ENCODE measurements at regions not wholly inside any gene's neighbourhood (a gene's known extent, or its start where the extent isn't known, plus 50 kb on each side); places are given as distances from the start of the nearest gene placed in this dataset.

- H3K4me3 ChIP-seq (ENCODE audit: low read length): no peak overlapping the region
- H2AFZ ChIP-seq (ENCODE audit: low read length): no peak overlapping the region
- H3K36me3 ChIP-seq (ENCODE audit: low read depth, low read length): no peaks in the 10 kb centered on the region
- TF ChIP-seq EZH2phosphoT487 (IDR thresholded peaks at IDR 0.05; ENCODE audit: borderline replicate concordance, low read length): no peak
- no peak for TF ChIP-seq CTCF (conservative IDR thresholded peaks at IDR 0.05; ENCODE audit: low read depth, low read length)
- TF ChIP-seq EZH2 (IDR thresholded peaks at IDR 0.05; ENCODE audit: low read length, unreplicated experiment): no peak
- H3K4me1 ChIP-seq (ENCODE audit: insufficient read depth, low read length): no peaks in the 10 kb centered on the region
- no TSS peak for BruUV-seq (replicated peaks)
- no peaks in the 10 kb centered on the region for H3F3A ChIP-seq (ENCODE audit: low read length, unreplicated experiment)
- H3K9ac ChIP-seq (ENCODE audit: low read length): no peak overlapping the region
- H4K20me1 ChIP-seq (ENCODE audit: low read length): no peaks in the 10 kb centered on the region
- H3K79me2 ChIP-seq (ENCODE audit: low read length): no peaks in the 10 kb centered on the region
- DNase-seq (no peak), ATAC-seq (no peak)
- H3K9me3 ChIP-seq (ENCODE audit: low read length): no peaks in the 10 kb centered on the region
- no peak overlapping the region for H3K27ac ChIP-seq (ENCODE audit: low read length)
- ChIA-PET CTCF (interaction anchor here (0.7 kb wide), 1 partner anchor 1696 kb away, joined by 3 read pairs; no protein-coding TSS in a partner anchor), POLR2A (ENCODE audit: unreplicated experiment) (no interaction called here)
- H3K9me2 ChIP-seq (replicated peaks; ENCODE audit: low read length): no peaks in the 10 kb centered on the region
- no peak overlapping the region for H3K4me2 ChIP-seq (ENCODE audit: low read length)
- intact Hi-C loops (cut with micrococcal nuclease): no loop called here
- H3K27me3 ChIP-seq (ENCODE audit: low read length): no peaks in the 10 kb centered on the region
These were observed 92.9 kb downstream of the ALG10B start for GRCh38 chr12:38409511-38409910.

- ATAC-seq (no peak), DNase-seq (no peak)
- Histone ChIP-seq H3K27ac (ENCODE audit: low read length) (no peak overlapping the region), H3K4me1 (ENCODE audit: insufficient read depth, low read length) (no peaks in the 10 kb centered on the region), H2AFZ (ENCODE audit: low read length) (no peak overlapping the region), H3F3A (ENCODE audit: low read length, unreplicated experiment) (no peaks in the 10 kb centered on the region), H3K9ac (ENCODE audit: low read length) (no peak overlapping the region), H3K36me3 (ENCODE audit: low read depth, low read length) (no peaks in the 10 kb centered on the region), H3K9me3 (ENCODE audit: low read length) (no peaks in the 10 kb centered on the region), H3K27me3 (ENCODE audit: low read length) (no peaks in the 10 kb centered on the region), H3K79me2 (ENCODE audit: low read length) (no peaks in the 10 kb centered on the region), H3K9me2 (replicated peaks; ENCODE audit: low read length) (no peaks in the 10 kb centered on the region), H4K20me1 (ENCODE audit: low read length) (no peaks in the 10 kb centered on the region), H3K4me2 (ENCODE audit: low read length) (no peak overlapping the region), H3K4me3 (ENCODE audit: low read length) (no peak overlapping the region)
- intact Hi-C loops (cut with micrococcal nuclease): no loop called here
- ChIA-PET POLR2A (ENCODE audit: unreplicated experiment) (no interaction called here), CTCF (no interaction called here)
- no peak for TF ChIP-seq EZH2phosphoT487 (IDR thresholded peaks at IDR 0.05; ENCODE audit: borderline replicate concordance, low read length)
- TF ChIP-seq CTCF (conservative IDR thresholded peaks at IDR 0.05; ENCODE audit: low read depth, low read length): no peak
- TF ChIP-seq EZH2 (IDR thresholded peaks at IDR 0.05; ENCODE audit: low read length, unreplicated experiment): no peak
- BruUV-seq (replicated peaks): no TSS peak
These were observed 94.9 kb downstream of the ALG10B start for GRCh38 chr12:38411426-38411825.

GRCh38 chr12:38411946-38412345 lies 95.4 kb downstream of the ALG10B start:
- ChIA-PET CTCF (no interaction called here), POLR2A (ENCODE audit: unreplicated experiment) (no interaction called here)
- Histone ChIP-seq H3K4me3 (ENCODE audit: low read length) (no peak overlapping the region), H3K9ac (ENCODE audit: low read length) (no peak overlapping the region), H3K9me2 (replicated peaks; ENCODE audit: low read length) (no peaks in the 10 kb centered on the region), H3K36me3 (ENCODE audit: low read depth, low read length) (no peaks in the 10 kb centered on the region), H3K27me3 (ENCODE audit: low read length) (no peaks in the 10 kb centered on the region), H3K4me1 (ENCODE audit: insufficient read depth, low read length) (no peaks in the 10 kb centered on the region), H3K9me3 (ENCODE audit: low read length) (no peaks in the 10 kb centered on the region), H3K79me2 (ENCODE audit: low read length) (no peaks in the 10 kb centered on the region), H2AFZ (ENCODE audit: low read length) (no peak overlapping the region), H4K20me1 (ENCODE audit: low read length) (no peaks in the 10 kb centered on the region), H3K27ac (ENCODE audit: low read length) (no peak overlapping the region), H3K4me2 (ENCODE audit: low read length) (no peak overlapping the region), H3F3A (ENCODE audit: low read length, unreplicated experiment) (no peaks in the 10 kb centered on the region)
- ATAC-seq (no peak), DNase-seq (no peak)
- intact Hi-C loops (cut with micrococcal nuclease): no loop called here
- no TSS peak for BruUV-seq (replicated peaks)
- no peak for TF ChIP-seq EZH2phosphoT487 (IDR thresholded peaks at IDR 0.05; ENCODE audit: borderline replicate concordance, low read length)
- TF ChIP-seq CTCF (conservative IDR thresholded peaks at IDR 0.05; ENCODE audit: low read depth, low read length): no peak
- TF ChIP-seq EZH2 (IDR thresholded peaks at IDR 0.05; ENCODE audit: low read length, unreplicated experiment): no peak
